HL-60 (cell line): ENCODE measurements at regions not wholly inside any gene's neighbourhood (a gene's known extent, or its start where the extent isn't known, plus 50 kb on each side); places are given as distances from the start of the nearest gene placed in this dataset.

ENCODE experiments used
- DNase-seq, 2 experiments: peaks; one replicate each; pipeline ENCODE4 v3.0.0-alpha.2; 2010 to 2020; ENCODE audit warnings: low read depth in 1 of 2, low spot score in 1 of 2
- H3K27ac ChIP-seq: fragments of 250-450 bp; sonication (Bioruptor Pico); replicated peaks from 2 replicates; pipeline ENCODE4 v1.5.1; 2020; ENCODE audit warnings: mild to moderate bottlenecking, moderate library complexity
- H3K27me3 ChIP-seq: fragments of 250-450 bp; sonication (Bioruptor Pico); 2 replicates; pipeline ENCODE4 v1.5.1; 2021; ENCODE audit warnings: mild to moderate bottlenecking, moderate library complexity; ENCODE audit not compliant: insufficient read depth, poor library complexity, severe bottlenecking
- H3K4me3 ChIP-seq: replicated peaks from 2 replicates; pipeline ENCODE4 v1.5.1; 2011; ENCODE audit warnings: mild to moderate bottlenecking, control low read depth, low read length; ENCODE audit not compliant: insufficient read depth
- CTCF ChIP-seq: IDR thresholded peaks from one replicate; pipeline ENCODE4 v1.5.1; 2011; ENCODE audit warnings: low read length, control low read depth, inconsistent platforms; ENCODE audit not compliant: insufficient read depth
- GABPA ChIP-seq: IDR thresholded peaks from 2 replicates; pipeline ENCODE4 v1.6.1; 2012; ENCODE audit warnings: low read depth
- POLR2AphosphoS5 ChIP-seq: IDR thresholded peaks from 2 replicates; pipeline ENCODE4 v1.6.1; 2012; ENCODE audit warnings: low read depth
- REST ChIP-seq: IDR thresholded peaks from 2 replicates; pipeline ENCODE4 v1.6.1; 2012; ENCODE audit warnings: low read depth; ENCODE audit not compliant: insufficient replicate concordance
- SPI1 ChIP-seq: IDR thresholded peaks from 2 replicates; pipeline ENCODE4 v1.6.1; 2012; ENCODE audit warnings: low read depth, mild to moderate bottlenecking, borderline replicate concordance

- Histone ChIP-seq H3K4me3 (no peak overlapping the region), H3K27ac (no peak overlapping the region), H3K27me3 (no peaks in the 10 kb centered on the region)
- DNase-seq, result no peak
- TF ChIP-seq POLR2AphosphoS5 (no peak), REST (no peak), SPI1 (no peak), CTCF (no peak), GABPA (no peak)
Measured at GRCh38 chr20:1833728-1834726, 61.2 kb upstream of the SIRPA start.

GRCh38 chr20:1833216-1833615 is 62.0 kb upstream of the SIRPA start:
- no peak for TF ChIP-seq SPI1
- TF ChIP-seq CTCF, result no peak
- TF ChIP-seq REST, result no peak
- TF ChIP-seq POLR2AphosphoS5, result no peak
- TF ChIP-seq GABPA, result no peak
- H3K27me3 ChIP-seq, result no peaks in the 10 kb centered on the region
- DNase-seq, result no peak
- no peak overlapping the region for H3K4me3 ChIP-seq
- H3K27ac ChIP-seq, result no peak overlapping the region

- DNase-seq, result no peak
- Histone ChIP-seq H3K4me3 (no peak overlapping the region), H3K27ac (no peak overlapping the region), H3K27me3 (no peaks in the 10 kb centered on the region)
- TF ChIP-seq CTCF, result no peak
- TF ChIP-seq REST, result no peak
- TF ChIP-seq POLR2AphosphoS5, result no peak
- no peak for TF ChIP-seq GABPA
- no peak for TF ChIP-seq SPI1
Measured at GRCh38 chr20:1832634-1833033, 62.6 kb upstream of the SIRPA start.
